IPS-20b (cell line): ENCODE measurements at regions not wholly inside any gene's neighbourhood (a gene's known extent, or its start where the extent isn't known, plus 50 kb on each side); places are given as distances from the start of the nearest gene placed in this dataset.

ENCODE experiments used
- H3K27ac ChIP-seq: one replicate; pipeline ENCODE4 v1.5.1; 2013; ENCODE audit warnings: low read length
- H3K27me3 ChIP-seq: 2 replicates; pipeline ENCODE4 v1.6.1; 2013; ENCODE audit warnings: mild to moderate bottlenecking, low read length, inconsistent platforms; ENCODE audit not compliant: insufficient read depth
- H3K36me3 ChIP-seq: 2 replicates; pipeline ENCODE4 v1.6.1; 2013; ENCODE audit warnings: low read depth, mild to moderate bottlenecking, inconsistent platforms, low read length, moderate library complexity; ENCODE audit not compliant: insufficient read depth
- H3K4me1 ChIP-seq: 2 replicates; pipeline ENCODE4 v1.6.1; 2013; ENCODE audit warnings: mild to moderate bottlenecking, control low read depth, inconsistent platforms, low read length, moderate library complexity; ENCODE audit not compliant: insufficient read depth
- H3K4me3 ChIP-seq: 2 replicates; pipeline ENCODE4 v1.5.1; 2013; ENCODE audit warnings: mild to moderate bottlenecking, low read length, inconsistent platforms
- H3K9ac ChIP-seq: 2 replicates; pipeline ENCODE4 v1.6.1; 2013; ENCODE audit warnings: low read depth, mild to moderate bottlenecking, inconsistent platforms, low read length, moderate library complexity
- H3K9me3 ChIP-seq: 2 replicates; pipeline ENCODE4 v1.6.1; 2013; ENCODE audit warnings: mild to moderate bottlenecking, low read depth, low read length, inconsistent platforms; ENCODE audit not compliant: insufficient read depth

DNA sequence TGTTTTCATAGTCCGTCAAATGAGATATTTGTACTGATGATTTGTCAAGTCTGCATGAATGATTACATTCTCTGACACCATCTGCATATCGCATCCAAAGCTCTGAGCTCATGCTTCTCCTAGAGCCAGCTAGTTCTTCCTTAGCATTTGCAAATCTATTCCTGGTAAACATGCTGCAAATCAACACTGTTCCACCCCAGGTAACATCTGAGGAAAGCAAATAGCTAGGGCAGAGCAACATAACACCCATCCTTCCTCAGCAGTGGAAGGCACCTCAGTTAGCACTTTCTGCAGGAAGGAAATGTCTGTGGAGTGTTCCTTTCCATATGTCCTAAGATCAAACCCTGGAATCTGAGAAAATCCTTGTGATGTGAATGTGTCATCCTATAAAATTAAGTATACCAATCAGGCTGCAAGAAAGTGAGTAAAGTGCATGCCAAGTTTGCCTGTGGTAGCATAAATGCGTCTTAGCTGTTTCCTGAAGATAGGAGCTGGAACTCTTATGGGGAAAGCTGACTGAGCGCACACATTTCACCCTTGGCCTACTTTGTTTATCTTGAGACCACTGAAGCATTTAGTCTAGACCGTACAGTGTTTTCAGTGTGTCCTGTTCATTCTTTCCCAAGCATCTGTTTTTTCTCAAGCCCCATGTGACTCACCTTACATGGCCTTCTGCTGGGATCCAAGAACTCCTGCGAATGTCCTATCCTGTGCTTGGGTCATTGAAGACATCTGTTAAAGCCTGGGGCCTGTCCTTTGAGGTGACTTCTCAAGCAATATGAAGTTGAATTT is 50.9 kb upstream of the STARD4 start:
- Histone ChIP-seq H3K27ac (no peak overlapping the region), H3K4me3 (no peak overlapping the region), H3K9me3 (no peaks in the 10 kb centered on the region), H3K9ac (no peak overlapping the region), H3K36me3 (no peaks in the 10 kb centered on the region), H3K27me3 (no peaks in the 10 kb centered on the region), H3K4me1 (peaks cover 5% of the 10 kb centered on the region; the same call in 1 of the 2 replicates)

- no peak overlapping the region for H3K9ac ChIP-seq
- no peak overlapping the region for H3K27ac ChIP-seq
- H3K4me3 ChIP-seq: no peak overlapping the region
- H3K9me3 ChIP-seq: no peaks in the 10 kb centered on the region
- H3K36me3 ChIP-seq: no peaks in the 10 kb centered on the region
- H3K27me3 ChIP-seq: no peaks in the 10 kb centered on the region
- H3K4me1 ChIP-seq: peaks cover 5% of the 10 kb centered on the region; the same call in 1 of the 2 replicates
Observed at GRCh38 chr5:111562561-111562960, 50.2 kb upstream of the STARD4 start.
